CD4-positive, alpha-beta T cell treated with Interleukin-1 beta for 1 hour (primary cell): ENCODE measurements at regions not wholly inside any gene's neighbourhood (a gene's known extent, or its start where the extent isn't known, plus 50 kb on each side); places are given as distances from the start of the nearest gene placed in this dataset.
A peak's percentile ranks its signal among the peaks of the same experiment; 100 is the strongest.
"Not testable (repeated sequence)": the region's sequence is repeated elsewhere in the genome, so short reads cannot be mapped to it uniquely, and the experiment has no call there.

Experiments
- DNase-seq, 2 donors: peaks; one replicate each; pipeline ENCODE4 v3.0.0-alpha.2; 2020 to 2022

DNA sequence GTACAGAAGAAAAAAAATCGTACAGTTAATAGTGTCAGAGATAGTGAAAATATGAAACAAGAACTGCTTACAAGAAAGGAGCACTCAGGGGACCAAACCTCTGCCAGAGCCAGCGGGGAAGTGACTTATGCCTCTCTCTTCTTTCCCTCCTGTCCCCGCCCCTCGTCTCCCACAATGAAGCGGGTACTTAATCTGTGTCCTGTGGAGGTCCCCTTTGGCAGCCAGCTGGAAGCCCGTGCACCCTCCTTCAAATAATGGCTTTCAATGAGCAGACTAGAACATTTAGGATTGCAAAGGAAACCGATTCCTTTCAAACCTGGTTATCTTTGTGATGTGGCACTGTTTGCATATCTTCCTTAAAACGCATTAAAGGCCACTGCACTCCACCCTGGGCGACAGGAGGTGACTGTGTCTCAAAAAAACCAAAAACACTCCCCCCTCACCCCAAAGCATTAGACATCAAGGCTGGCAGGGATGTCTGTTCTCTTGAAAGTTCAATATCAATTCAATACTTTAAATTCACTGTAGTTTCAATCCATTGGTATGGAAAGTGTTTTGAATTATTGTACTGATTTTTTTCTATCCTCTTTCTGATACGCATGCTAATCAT lies 51.7 kb downstream of the PPIAL4C start:
- DNase-seq = peak; percentile 32 to 52

DNA sequence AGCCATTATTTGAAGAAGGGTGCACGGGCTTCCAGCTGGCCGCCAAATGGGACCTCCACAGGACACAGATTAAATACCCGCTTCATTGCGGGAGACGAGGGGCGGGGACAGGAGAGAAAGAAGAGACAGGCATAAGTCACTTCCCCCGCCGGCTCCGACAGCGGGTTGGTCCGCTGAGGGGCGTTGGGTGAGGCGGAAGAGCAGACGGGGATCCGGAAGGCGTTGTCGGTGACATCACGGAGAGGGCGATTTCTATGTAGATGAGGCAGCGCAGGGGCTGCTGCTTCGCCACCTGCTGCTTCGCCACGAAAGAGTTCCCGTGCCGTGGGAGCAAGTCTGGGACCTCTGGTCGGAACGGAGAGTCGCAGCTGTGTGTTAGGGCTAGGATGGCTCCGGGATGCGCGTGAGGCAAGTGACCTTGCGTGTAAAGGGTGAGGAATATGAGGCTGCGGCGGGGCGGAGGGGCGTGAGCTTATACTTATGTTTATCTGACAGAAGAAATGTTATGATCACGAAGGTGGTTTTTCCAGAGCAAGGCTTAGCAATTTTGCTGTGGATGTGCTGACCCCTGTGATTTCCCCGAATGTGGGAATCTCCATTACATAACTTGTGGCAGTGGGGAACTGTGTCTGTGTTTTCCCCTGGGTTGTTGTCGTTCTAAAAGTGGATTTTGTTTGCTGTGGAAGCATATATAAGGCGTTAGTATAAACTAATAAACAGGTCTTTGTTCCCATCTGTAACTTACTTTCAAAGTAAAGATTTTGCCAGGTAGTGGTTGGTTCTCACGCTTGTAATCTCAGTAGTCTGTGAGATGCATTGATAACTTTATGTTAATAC lies 52.9 kb downstream of the PPIAL4C start:
- peak; percentile 92 to 94 for DNase-seq

DNA sequence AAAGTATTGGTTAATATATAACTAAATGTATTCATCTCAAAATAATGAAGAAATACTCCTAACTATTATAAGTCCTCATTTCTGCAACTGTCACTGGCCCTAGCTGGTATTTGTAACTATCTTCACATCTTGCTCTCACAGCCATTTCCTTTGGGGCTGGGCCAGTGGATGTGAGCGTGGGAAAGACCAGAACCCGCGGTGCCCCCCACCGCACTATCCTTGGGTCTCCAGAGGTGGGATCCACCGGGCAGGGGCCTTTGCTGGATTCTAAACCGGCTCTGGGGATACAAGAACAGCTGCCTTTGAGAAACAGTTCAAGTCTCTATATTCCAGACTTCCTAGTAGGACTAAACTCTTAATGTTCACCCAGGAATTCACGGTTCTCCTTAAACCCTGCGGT lies 54.8 kb downstream of the PPIAL4C start:
- not testable (repeated sequence) for DNase-seq

DNA sequence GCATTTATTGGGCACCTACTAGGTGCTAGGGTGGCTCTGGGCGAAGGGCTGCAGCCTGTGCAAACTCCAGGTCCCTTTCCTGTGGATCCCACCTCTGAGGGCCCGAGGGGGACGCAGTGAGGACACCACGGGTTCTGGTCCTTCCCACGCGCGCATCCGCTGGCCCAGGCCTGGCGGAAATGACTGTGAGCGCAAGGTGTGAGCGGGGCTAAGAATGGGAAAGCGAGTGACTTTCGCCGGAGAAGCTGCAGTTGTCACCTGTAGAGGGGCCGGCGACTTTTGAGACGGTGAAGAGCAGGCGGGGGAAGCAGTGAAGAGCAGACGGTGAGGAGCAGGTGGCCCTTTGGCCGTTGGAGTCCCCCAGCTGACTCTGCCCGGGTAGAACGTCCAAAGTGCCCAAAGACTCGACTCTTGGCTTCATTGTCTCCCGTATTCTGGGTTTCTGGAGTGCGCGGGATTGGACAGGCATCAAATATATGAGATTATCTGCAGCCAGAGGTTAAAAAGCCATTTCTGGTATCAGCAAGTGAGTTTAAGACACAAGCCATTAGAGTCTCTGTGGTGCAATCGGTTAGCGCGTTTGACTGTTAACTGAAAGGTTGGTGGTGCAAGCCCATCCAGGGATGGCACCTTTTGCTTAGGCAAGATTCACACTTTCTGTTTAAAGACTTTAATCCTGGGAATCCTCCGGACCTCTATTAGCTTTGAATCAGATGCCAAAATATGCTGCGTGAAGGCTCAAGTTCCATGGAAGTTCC lies 55.4 kb downstream of the PPIAL4C start:
- DNase-seq = not testable (repeated sequence)

DNA sequence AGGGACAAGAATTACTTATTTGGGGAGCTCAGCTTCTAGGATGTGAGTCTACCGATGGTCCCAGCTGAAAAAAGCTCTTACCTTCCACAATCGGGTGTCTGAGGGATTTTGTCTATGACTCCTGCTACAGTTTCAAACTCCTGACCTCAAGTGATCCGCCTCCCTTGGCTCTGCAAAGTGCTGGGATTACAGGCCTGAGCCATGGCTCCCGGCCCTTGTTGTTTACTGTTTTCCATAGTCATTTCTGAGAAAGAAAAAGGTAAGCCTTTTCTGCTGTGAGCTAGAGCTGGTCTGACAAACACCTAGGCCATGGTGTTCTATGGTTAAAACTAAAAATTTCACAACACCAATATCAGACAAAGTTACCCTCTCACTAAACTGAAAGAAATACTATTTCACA lies 57.5 kb downstream of the PPIAL4C start:
- not testable (repeated sequence) for DNase-seq

DNA sequence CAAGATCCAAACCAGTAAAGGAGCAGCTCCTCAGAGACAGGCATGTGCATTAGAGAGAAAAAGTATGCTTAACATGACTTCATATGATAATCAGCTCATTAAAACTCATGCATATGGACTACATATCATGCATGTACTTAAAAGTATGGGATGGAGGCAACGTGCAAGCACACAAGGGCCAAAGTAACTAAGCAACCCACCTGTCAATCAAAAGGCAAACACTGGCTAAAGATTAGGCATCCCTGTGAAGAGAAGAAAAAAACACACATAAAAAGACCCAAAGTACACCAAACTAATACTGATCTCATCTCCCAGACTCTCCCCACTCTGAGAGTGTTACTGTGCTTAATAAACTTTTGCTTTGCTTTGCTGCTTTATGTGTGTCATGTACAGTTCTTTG lies 61.2 kb downstream of the PPIAL4C start:
- not testable (repeated sequence) for DNase-seq

DNA sequence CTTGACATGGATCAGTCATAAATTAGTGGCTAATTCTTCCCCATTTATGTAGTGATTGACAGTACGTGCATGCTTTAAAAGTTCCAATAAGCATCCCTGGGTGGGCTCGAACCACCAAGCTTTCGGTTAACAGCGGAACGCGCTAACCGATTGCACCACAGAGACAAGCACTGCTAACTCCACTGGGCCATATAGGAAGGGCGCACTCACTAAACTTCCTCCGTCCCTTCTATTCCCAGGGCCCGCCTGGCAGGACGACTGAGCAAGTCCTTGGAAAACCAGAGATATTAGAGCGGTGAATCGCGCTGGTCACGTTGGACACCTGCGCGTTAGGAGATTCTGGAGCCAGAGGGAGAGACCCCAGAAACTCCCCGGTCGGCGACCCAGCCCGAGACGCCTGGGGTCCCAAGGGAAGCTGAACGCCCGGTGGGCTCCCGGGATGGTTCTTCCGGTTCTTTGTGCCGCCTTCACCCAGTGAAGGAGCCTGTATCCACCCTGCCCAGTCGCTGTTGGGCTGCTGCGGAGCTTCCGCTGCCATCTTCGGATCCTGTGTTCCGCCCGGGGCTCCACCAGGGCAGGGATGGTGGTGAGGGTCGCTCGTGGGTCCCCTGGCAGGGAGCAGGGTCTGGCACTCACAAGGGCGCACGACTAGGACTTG lies 62.8 kb downstream of the PPIAL4C start:
- peak; percentile 23 to 38 for DNase-seq

DNA sequence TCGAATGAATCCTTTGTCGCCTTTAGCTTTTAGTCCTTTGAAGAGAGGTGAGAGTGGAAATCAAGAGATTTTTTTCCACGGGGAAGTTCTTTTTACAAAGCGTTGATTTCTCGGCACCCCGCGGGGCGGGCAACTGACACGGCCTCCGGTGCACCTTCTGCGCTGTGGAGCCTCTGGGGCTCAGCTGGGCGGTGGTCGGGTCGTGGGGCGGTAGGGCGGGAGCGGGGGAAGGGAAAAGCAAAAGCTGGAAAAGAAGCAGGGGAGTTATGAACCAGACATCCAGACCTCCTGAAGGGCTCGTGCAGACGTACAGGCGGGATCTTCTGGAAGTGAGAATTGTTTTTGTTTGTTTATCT lies 63.3 kb downstream of the PPIAL4C start:
- peak; percentile 15 to 19 for DNase-seq

DNA sequence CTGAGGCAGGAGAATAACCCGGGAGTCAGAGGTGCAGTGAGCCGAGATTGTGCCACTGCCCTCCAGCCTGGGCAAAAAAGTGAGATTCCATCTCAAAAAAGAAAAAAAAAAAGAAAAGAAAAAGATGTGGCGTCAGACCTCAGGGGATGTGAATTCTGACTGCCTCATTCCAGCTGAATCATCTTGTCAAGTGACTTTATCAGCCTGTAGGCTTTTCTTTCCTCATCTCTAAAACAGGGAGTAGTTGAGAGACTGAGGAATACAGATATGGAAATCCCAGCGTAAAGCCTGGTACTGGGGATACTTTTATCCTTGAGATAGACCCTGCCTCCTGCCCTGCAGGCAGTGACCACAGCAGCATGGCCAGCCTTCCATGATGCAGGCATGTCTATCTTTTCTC lies 74.1 kb downstream of the PPIAL4C start:
- DNase-seq = not testable (repeated sequence)

DNA sequence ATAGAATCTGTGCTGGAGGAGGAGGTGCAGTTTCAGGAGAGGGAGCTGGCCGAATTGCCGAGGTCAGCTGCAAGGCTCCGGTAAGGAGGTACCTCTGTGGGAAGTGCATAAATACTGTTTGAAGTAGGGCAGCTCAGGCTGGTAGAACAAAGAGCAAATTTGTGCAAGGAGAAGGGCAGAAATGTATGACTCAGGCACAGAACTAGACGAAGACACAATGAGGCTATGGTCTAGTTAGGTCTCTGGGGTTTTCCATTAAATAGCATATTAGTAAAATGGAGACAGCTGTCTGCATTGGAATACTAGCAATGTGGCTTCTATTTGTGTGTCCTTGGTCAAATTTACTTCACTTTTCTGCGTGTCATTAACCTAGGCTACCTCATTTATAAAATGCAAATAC lies 74.5 kb downstream of the PPIAL4C start:
- not testable (repeated sequence) for DNase-seq

DNA sequence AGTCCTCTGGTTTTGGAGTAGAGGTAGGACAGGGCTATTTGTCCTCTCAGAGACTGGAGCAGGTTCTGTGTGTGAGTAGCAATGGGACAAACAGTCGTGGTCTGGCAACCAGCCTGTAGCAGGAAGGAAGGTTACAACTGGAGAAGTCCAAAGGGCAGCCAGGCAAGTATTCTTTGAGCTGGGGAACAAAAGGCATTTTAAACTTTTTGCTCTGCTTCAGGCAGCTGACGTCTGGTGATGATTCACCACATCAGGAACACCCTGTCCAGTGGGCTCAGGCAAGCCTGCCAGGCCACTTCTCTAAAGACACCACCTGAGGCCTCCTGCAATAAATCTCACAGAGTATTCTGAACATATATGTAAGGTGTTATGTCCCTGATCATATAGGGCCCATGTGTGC lies 81.0 kb downstream of the PPIAL4C start:
- DNase-seq = peak in 1 of 2 donors; percentile 2

DNA sequence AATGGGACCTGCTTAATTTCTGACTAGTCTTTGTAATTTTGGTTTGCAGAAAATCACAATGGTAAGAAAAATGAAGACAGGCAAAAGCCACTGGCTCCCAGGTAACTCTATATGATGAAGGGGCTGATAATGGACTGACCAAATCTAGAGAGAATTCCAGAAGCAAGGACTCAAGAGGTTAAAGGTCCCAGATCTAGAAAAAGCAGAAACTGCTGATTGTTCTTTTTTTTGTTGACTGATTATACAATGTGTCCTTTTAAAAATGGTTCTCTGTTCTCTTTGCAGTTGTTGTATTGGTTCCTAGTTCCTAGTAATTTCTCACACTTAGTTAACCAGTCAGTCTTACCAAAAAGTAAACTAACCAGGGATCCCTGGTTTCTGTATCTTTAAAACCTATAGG lies 81.4 kb downstream of the PPIAL4C start:
- not testable (repeated sequence) for DNase-seq

DNA sequence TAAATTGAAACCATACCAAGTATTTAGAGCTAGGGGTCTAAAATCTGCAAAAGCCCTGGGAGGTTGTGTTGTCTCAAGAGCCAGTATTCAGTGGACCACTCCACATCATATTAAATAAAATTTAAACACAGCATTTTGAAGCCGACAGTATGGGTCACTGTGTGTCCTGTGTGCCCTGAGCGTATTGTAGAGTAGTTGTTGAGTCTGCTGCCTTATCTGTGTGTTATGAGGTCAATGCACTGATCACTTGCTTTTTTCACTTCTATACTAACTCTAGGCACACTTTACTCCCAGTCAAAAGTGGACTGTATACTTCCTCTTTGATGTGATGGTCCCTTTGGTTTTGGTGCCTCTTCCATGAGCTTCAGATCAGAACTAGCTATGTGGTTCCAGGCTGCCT lies 81.9 kb downstream of the PPIAL4C start:
- not testable (repeated sequence) for DNase-seq

DNA sequence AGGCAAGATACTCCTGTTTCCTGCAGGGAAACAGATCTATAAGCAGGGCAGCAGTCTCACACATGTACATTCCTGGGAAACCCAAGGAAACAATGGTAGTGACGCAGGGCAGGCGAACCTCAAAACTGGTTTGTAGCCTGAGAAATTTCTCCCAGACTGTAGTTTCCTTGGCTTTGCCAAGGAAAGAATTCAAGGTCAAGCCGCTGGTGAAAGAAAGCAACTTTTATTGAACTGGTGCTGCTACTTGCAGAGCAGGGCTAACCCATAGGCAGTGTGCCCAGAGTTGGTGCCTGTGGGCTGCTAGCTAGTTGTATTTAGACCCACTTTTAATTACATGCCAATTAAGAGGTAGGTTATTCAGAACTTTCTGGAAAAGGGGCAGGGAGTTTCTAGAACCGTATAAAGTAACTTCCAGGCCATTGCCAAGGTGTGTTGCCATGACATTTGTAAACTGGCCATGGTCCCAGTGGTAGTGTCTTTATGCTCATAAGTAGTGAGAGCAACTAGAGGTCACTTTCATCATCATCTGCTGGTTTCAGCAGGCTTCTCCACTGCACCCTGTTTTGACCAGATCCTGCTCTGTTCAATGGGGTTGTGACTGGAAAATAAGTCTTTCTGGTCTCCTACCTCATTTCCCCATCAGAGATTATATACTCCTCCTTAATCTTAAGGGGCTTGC lies 89.7 kb downstream of the PPIAL4C start:
- not testable (repeated sequence) for DNase-seq

DNA sequence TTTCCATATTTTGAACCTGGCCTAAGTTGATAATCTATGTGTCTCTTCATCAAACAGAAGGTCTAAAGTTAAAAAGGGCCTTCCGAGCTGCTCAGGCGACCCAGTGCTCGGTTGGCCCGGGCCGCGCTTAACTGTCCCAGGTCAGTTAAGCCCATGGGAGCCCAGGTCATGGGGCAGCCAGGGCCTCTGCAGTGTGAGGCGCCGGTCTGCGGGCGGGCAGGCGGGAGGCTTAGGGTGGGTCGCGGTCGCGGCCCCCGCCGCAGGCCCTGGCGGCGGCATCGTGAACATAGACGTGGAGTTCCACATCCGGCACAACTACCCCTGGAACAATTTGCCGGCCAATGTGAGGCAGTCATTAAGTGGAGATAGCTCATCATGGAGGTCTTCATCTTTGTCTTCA lies 91.3 kb downstream of the PPIAL4C start:
- DNase-seq = not testable (repeated sequence)

DNA sequence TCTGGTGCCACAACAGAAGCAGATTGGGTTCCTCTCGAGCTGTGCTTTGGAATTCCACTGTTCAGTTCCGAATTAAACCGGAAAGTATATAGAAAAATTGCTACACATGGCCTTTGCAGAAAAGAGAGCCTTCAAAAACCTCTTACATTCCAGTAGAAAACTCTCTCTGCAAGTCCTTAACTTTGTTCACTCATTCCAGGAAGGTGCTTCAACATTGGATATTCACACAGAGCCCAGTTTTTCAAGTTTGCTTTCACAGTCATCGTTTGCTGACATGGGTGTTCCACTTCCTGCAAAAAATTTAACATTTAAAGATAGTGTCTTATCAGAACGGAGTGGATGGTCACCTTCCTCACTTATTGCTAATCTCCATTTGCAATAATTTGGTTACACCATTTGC lies 93.7 kb downstream of the PPIAL4C start:
- not testable (repeated sequence) for DNase-seq

DNA sequence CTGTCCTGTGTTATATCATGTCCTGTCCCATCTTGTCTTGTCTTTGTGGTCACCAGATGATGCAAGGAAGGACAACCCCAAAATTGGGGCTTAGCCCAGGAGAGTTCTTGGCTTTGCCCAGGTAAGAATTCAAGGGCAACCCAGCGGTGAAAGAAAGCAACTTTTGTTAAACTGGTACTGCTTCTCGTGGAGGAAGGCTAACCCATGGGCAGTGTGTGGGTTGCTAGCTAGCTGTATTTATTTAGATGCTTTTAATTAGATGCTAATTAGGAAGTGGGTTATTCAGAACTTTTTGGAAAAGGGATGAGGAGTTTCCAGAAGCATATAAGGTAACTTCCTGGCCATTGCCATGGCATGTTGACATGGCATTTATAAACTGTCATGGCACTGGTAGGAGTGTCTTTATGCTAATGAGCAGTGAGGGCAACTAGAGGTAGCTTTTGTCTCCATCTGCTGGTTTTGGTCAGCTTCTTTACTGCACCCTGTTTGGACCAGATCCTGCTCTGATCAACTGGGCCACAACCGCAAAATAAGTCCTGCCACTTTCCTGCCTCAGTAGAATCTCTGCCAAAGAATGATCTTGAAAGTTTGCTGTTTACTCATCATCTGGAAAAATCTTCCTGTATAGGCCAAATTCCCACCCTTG lies 95.8 kb upstream of the FCGR1A start:
- not testable (repeated sequence) for DNase-seq

DNA sequence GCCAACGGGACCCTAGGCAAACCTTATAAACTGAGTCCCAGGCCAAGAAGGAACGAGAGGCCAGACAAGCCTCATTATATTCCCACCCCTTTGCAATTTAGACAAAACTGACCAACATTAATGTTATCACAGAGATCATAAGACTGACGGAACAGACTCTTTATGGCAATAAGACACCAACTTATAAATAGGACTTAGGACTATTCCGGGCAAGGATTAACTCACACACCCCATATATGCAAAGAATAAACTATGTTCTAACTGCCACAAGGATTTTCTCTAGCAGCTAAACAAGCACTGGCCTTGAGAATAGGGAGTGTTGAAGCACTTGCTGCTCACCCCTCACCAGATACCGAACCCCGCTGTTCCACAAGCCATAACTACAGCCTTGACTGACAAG lies 91.1 kb upstream of the FCGR1A start:
- not testable (repeated sequence) for DNase-seq

DNA sequence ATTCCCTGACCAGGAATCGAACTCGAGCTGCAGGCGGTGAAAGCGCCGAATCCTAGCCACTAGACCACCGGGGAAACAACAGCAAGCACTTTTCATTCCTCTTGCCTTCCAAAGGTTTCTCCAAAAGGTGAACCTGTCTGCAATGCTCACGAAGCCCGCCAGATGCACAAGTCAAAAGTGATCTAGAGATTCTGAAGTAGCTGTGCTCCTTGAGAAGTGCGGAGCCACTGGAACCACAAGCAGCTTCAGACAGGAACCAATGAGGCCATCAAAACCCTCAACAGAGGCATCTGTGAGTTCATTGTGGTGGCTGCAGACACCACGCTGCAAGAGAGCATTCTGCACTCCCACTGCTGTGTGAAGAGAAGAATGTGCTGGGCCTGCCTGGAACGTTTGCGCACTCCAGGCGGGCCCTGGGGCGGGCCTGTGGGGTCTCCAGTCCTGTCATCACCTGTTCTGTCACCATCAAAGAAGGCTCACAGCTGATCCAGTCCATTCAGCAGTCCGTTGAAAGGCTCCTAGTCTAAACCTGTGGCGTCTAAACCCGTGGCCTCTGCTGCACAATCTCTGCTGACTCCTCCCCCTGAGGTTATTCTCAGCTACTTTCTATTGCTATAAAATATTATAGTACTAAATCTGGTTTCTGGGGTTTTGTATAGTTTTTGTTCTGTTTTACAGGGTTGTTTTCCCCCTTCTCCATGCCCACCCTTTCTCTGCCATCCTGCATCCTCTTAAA lies 89.5 kb upstream of the FCGR1A start:
- DNase-seq = peak; percentile 26 to 30

DNA sequence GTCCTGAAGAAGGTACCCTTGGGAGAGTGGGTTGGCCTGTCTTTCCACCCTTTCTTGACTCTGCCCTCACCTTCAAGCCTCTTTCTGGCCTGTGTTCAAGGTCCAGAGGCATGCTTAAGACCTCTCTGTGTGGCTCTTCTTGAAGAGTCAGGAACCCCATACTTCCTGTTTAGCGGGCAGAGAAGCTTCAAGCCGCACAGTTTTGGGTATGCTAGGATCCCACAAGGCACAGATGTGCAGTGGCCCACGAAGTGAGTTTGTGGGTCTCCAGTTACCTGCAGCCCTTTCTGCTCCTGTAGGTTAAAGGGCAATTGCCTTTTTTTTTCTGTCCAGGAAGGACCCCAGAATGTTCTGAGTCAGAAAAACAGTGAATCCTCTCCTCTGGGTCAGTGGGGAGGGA lies 87.4 kb upstream of the FCGR1A start:
- not testable (repeated sequence) for DNase-seq

DNA sequence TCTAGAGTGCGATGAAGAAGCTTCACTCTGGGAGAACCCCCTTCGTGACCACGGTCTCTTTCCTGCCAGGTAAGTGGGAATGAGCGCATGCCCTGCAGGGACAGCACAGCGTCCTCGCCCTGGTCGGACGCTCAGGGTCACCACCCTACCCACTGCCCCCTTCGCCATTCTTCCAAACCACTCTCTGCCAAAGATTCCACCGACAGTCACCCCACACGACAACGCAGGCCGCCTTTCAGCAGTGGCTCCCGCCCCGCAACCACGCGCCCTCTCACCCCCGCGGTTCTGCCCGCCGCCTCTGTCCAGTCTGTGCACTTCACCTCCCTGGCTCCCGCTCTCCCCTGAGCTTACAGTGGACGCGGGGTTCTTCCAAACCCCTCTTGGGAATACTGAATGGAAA lies 82.3 kb upstream of the FCGR1A start:
- not testable (repeated sequence) for DNase-seq
